ENCODE measurements at regions not wholly inside any gene's neighbourhood (a gene's known extent, or its start where the extent isn't known, plus 50 kb on each side); places are given as distances from the start of the nearest gene placed in this dataset.

DNA sequence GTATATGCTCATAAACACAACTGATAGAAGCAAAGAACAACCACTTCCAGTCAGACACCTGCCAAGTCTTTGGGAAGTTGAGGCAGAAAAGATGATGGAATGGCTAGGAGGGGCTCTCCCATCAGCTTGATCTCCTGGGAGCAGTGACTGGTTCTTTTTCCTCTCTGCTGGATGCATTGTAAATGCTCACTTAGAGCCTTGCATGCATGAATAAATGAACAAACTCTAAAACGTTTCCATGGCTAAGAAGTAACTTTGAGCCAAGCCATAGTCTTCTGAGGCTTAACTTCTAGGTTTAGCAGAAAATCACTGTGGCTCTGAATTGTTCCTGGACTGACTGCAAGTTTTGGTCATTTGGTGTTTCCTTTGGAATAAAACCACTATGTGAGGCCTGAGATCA is 166.4 kb upstream of the CITED2 start:
- no peak for DNase-seq

DNA sequence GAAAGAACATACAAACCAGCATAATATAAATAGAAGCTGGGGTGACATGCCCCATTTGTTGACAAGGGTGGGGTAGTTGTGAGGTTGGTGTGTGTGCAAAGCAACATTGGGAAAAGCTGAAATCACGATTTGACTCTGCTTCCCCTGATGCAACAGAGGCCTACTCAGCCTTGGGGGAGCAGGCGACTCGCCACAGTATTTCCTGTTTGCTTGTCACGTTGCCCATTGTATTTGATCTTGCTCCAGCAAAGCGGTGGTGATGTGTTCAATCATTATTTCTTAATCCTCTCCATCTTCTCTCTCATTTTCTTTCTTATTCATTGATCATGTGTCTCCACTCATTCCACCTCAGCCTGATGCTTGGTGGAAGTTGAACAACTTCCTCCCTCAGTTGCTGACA is 165.8 kb upstream of the CITED2 start:
- DNase-seq: no peak

DNA sequence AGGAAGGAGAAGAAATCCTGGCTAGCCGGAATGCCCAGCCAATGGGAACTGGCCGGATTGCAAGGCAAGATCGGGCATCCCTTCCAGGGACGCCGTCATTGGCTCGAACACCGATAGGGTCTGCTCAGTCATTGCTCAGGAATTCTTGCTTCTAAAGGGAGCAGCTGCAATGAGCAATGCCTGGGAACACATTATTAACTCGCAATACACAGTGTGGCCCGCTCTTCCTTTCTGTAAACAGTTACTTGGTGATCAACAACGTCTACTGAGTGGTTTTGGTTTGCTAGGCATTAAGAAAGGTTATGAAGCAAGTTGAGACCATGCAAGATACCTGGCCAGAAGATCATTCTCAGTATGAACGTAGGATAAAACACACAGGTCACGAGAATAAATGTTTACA is 165.4 kb upstream of the CITED2 start:
- DNase-seq: no peak

DNA sequence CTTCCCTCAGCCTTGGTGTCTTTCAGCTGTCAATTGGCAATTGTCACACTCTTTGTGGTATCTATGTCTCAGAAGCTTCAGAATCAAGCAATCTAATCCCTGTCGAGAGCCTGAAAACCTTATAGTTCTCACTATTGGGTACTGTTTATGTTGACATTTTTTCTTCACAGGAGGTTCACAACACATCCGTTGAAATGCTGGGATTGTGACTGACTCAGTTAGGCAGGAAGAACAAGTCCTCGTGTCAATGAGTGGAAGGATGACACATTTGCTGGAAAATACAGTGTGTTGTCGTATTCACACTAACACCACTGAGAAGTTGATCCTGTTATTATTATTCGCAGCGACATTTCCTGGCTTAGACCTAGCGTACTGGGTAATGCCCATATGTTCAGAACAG is 163.9 kb upstream of the CITED2 start:
- DNase-seq: no peak

DNA sequence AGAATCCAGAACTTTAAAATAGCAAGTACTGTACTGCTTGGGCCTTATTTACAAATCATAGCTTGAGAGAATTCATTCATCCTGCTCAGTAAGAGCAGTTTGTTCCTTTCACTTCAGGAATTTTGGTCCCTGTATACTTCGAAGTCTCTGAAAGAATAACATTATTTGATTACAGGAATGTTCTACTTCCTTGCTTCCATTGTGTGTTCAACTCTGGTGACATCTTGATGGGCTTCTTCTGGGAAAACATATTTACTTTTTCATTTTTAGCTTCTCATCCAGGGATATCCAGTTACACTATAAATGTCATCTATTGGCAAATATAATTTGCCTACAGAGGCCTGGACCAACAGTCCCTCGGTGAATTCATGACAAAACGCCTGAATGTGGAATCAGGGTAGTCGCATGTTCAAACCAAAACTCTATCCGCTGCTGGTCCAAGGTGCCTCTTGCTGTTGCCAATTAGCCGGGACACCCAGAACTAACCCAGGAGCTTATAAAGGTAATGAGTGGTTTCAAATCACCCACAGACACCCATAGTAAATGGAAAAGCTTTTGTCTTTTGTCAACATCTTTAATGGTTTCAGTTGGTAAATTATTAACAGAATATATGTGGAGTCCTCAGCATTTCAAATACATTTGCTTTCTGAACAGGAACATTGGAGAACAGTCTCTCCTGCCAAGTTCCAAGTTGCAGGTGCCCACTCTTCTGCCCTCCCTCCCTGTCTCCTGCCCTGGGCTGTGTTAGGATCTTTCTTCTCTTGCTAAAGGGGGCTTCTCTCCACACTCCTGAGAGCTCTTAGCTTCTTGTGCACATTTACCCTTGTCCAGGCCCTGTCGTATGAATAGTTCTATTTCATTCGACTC is 162.5 kb upstream of the CITED2 start:
- no peak for DNase-seq

DNA sequence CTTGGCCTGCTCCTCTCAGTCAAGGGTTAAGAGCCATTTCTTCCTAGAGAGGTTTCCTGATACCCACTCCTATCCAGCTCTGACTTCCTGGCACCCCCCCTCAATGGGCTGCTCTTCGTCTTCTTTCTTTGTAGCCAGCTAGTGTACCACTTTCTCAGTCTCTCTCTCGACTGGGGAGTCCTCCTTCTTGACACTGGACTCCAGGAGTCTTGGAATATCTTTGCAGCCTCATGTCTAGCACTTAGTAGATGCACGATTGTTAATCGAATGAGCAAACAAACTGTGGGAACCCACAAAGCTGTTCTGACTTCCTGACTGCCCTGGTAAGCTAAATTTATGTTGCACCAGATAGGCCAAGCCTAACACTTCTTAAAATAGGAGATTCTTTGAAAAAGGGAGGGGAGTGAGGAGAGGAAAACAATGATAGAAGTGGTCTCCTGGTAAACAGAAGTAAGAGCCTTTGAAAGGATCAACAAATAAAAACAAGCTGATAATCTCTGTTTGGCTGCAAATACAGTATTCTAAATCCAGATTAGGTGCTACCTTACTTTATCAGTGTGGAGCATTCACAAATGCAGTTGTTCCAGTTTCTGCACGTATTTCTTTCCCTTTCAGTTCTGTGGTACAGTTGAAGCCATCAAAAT is 160.1 kb upstream of the CITED2 start:
- no peak for DNase-seq

DNA sequence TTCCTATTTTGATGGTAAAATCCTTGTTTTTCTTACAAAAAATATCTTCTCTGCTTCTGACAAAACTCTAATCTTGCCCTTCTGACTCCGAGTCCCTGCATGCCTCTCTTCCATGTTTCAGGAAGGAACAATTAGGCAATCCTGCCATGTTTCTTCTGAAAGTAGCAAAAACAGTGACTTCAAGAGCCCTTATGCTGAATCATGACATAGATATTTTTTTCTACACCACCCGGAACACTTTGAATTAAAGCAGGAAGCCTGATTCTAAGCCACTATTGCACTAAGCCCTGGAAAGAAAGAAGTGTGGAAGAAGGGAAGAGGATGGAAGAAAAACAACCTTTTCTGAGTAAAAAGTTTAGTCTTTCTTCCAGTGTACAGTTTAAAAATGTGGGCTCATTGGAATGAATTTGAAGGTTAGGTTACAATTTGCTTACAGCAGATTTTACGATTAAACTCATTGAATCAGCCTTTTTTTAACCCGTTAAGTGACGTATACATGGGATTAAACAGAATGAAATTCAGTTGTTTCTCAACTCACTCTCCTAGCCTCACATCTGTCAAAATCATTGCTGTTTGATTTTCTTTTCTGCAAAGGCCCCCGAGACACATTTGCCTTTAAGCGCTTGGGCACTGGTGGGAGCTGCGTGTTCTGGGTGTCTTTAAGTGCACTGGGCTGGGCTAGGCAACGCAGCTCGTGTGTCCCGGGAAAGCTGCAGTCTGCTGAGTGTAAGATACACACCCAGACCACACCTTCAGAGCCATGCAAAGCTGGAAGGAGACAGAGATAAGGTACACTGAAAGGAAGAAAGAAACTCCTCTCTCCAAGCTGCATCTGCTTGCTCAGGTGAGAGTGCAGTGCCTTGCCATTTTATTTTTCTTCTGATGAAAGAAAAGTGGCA is 159.4 kb upstream of the CITED2 start:
- DNase-seq: no peak

DNA sequence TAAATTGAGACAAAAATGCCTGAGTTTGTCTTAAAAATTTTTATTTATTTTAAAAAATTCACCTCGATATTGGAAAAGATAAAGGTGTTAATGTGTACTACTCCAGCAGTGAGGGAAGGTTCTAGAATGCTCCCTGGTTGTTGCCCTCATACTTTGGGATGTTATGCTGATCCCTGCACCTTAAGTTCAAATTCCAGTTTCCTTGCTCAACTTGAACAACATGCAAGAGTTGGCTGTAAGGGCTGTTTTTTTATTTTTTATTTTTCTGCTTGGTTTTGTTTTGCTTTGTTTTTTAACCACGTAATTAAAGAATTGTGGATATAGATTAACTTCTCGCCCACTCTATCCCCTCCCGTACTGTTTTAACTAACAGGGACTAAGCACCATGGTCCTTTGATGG is 158.7 kb upstream of the CITED2 start:
- no peak for DNase-seq

DNA sequence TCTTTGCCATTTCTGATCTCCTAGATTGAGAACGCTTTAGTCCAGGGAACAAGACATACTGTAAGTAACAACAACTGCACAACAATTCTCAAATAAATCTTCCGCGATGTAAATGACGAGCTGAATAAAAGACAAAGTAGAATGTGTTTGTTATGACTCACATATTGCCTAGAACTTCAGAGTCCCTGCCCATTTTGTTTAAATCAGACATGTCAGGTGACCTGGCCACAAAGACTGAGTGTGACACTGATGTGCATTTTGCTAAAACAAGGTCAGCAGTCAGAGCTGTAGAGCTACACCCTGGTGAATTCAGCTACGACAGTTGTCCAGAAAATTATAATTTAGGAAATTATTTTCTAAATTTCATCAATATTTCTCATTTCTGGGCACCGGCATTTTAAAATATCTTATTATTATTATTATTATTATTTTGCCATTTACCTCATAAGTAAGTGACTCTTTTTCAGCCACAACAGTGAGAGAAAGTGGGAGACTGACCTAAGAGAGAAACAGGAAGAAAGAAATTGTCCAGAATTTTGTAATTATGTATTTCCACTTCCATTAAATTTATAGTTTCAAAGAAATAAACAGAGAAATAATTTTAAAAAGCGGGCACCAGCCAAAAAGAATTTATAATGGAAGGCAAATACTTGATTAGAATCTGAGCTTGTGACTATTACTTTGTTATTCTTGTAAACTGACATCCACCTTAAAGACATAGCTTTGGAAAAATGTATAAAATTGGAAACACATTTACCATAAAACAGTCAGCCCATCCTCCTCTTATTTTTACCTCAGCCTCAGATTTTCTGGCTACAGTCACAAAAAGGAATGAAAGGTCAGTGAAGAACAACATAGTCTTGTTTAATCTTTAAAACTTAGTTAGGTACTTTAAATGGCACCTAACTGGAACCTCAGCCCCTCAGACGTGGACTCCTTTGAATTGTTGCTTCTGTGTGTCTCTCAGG is 157.0 kb upstream of the CITED2 start:
- DNase-seq: no peak

DNA sequence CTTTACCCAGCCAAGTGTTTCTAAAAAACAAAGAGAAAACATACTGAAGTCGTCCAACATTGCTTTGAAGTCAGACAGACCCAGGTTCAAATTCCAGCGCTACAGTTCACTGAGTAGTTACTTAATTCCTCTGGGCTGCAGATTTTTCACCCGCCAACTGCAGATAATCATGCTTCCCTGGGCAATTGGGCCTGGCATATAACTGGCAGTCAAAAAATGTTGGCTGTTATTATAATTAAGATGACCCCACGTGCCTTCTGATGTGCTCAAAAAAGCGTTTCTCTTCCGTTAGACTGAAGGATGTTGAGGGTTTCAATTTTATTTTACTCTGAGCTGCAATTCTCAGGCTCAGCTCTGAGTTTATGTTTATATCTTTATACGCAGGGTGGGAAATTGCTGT is 156.1 kb upstream of the CITED2 start:
- DNase-seq: no peak

DNA sequence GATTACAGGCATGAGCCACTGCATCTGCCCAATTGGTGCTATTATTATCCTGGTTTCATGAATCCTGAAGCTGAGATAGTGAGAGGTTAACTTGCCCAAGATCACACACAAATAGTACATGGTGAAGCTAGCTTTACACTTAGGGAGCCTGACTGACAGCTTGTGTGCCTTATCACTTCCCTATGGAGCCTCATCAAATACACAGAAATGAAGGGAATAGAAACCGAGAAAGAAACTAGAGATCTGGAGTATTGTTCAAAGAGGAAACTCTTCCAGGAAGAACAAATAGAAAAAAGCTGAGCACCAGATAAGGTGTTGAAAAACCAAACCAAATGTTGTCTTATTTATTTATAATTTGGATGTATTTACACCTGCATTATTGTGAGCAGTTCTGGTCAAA is 155.0 kb upstream of the CITED2 start:
- no peak for DNase-seq

DNA sequence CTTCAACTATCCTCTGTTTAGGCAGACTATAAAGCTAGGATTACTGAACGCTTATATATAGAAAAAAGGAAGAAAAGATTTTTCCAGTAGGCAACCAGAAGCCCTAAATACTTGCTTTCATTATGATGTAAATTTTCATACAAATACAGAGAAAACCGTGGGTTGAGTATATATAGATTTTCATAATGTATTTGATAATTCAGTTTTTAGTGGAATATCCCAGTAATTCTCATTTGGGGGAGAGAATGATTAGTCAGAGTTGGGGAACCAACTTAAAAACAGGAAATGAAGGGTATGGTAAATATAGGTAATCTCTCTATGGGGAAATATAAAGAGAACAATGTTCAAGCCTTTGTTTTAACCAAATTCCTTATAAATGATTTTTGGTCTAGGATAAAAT is 154.0 kb upstream of the CITED2 start:
- DNase-seq: no peak

DNA sequence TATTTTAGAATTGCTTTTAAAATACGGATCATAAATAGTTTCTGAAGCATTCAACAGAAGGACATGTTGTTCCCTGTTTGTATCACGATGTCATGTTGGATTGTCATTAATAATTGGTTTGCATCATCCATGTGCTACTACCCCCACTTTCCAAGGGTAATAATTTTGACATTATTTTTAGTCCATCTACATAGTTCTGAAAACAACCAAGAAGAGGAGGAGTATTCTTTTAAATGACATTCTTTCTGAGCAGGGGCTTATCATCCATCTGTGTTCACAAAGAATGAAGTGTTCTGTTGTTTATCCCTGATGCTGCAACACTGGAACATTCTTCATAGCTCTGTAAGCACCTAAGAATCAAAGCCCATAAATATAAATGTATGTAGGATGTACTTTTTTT is 151.0 kb upstream of the CITED2 start:
- no peak for DNase-seq

DNA sequence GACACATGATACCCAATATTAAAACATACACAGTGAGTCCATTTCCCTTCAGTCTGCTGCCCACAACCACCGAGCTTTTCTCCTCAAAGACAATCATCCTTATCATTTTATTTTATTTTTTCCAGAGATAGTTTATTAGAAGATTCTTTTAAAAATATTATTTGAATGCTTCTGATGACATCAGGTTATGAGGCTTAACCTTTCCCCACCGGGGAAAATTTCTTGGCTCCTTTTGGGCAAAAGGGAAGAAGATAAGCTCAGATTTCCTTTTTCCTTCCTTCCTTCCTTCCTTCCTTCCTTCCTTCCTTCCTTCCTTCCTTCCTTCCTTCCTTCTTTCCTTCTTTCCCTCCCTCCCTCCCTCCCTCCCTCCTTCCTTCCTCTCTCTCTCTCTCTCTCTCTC is 149.5 kb upstream of the CITED2 start:
- no peak for DNase-seq

DNA sequence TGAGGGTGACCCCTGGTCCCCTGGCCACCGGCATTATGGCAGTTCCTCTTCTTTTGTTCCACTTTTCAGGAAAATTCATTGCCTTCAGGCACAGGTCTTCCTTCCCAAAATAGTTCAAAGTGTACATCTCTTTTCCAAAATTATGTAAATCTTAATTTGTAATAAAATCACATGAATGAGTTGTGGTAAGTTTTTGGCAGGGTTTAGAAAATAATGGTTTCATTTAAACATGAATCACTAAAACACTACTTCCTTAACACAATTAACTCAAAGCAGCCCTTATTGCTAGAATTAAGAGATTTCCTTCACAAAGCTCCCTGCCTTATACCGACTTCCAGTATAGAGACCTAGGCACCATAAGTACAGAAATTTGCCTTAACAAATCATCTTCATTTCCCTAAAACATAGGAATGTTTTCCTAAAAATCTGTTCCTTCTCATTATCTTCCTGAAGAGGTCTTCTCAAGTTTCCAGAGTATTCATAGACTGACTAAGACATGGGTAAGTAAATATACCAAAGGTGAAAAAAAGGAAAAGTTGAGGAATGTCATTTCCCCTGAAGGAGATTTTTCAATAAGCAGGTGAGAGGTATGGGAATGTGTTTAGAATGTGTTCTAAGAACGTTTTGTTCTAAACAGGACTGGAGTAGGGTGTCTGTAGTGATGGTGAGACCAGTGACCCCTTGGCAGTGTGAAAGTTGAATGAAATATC is 148.2 kb upstream of the CITED2 start:
- no peak for DNase-seq

DNA sequence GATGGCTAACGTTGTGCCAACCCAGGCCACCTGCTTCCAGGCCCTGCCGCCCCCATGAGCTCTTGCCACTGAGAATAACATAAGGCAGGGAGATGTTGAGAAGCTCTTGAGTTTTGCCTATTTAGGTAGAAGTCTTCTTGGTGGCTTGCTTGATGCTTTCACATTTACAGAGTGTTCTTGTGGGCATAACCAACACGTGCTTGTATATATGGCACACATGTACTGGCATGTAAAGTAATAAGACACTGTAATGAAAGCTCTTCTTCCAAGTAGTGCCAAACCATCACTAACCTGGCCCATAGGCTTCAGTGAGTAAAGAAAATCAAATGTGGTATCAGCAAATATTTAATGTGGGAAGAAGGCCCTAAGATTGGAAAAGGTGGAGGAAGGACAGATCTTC is 146.9 kb upstream of the CITED2 start:
- no peak for DNase-seq

DNA sequence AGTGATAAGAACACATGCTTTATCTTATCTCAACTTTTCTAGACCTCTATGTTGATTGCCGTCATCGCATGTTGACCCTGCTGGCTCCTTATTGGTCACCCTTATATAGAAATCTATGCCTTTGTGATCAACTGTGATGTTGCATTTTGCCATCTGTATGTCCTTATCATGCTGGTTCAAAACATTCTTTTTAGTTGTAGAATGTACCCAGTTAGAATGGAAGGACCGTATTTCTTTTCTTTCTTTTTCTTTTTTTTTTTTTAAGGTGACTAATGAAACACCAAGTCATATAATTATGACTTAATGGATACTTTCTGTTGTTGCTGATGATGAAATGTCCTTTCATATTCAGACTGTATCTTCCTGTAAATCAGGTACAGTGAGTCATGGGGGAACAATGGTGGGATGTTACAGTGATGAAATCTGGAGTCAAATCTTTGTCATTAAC is 145.9 kb upstream of the CITED2 start:
- no peak for DNase-seq

DNA sequence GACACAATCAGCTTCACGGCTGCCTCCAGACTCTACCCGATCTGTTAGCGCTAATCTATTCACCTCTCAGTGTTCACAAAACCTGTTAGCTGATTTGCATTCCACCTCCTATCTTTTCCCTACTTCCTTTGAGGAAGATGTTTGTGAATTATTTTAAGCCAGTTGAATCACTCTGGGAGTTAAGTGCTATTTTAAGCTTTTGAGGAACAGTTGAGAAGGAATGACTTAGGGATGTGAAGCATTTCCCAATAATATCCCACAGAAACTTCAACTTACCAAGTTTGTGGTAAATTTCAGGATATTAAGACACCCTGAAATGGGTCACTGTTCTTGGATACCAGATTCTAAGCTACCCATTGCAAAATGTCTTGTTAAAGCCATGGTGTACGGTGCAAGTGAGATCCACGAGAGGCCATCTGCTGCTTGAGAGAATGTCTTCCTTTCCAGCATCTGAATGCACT is 145.2 kb upstream of the CITED2 start:
- DNase-seq: no peak

DNA sequence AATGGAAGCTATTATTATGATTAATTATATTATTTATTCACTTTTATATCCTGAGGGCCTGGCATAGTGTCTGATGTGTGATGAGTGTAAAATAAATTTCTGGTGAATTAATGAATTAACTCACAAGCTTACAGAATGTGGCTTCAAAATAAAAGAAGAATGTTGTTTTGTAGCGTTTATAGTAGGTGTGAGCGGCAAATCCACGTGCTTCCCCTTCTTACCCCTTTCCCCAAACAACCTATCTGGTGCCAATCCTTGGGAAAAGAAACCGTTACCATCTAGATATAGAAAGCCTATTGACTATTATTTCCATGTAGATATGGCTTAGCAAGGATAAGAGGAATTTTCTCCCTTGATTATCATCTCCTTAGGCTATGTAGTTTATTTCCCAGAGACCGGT is 144.6 kb upstream of the CITED2 start:
- DNase-seq: no peak

DNA sequence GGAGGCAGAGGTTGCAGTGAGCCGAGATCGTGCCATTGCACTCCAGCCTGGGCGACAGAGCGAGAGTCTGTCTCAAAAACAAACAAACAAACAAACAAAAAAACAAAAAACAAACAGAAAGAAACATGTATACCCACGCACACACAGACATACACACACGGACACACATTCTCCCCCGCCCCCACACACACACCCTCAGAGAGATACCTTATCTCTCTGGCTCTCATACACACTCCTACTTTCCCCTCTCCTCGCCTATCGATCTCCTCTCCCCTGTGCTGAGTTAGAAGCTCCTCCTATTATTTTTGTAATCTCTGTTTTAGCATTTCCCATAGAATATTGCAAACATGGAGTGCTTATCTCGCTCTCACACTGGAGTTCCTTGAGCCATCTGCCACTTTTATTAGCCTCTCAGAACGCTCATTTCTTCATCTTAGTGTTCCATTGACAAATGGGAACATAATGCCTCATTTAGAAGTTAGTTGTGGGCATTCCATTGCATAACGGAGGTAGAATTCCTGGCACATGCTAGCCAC is 144.2 kb upstream of the CITED2 start:
- no peak for DNase-seq
